GM13976 (cell line): ENCODE measurements at regions not wholly inside any gene's neighbourhood (a gene's known extent, or its start where the extent isn't known, plus 50 kb on each side); places are given as distances from the start of the nearest gene placed in this dataset.

Experiments
- DNase-seq: peaks from one replicate; pipeline ENCODE4 v3.0.0; 2012; ENCODE audit warnings: low spot score
- in situ Hi-C: fragments of 300-500 bp; cut with MboI; formaldehyde crosslinking; loops from one replicate; pipeline ENCODE4 v1.12.0; 2022; ENCODE audit warnings: low sequenced_read_pairs, mixed read lengths, inconsistent platforms; ENCODE audit not compliant: unreplicated experiment
- TF ChIP-seq, protein P1 (sequence below): IDR thresholded peaks from 2 replicates; pipeline ENCODE4 v1.5.1; 2012; ENCODE audit warnings: borderline replicate concordance, mild to moderate bottlenecking; ENCODE audit not compliant: insufficient read depth; ENCODE audit errors: extremely low read depth, missing control alignments, control extremely low read depth

DNA sequence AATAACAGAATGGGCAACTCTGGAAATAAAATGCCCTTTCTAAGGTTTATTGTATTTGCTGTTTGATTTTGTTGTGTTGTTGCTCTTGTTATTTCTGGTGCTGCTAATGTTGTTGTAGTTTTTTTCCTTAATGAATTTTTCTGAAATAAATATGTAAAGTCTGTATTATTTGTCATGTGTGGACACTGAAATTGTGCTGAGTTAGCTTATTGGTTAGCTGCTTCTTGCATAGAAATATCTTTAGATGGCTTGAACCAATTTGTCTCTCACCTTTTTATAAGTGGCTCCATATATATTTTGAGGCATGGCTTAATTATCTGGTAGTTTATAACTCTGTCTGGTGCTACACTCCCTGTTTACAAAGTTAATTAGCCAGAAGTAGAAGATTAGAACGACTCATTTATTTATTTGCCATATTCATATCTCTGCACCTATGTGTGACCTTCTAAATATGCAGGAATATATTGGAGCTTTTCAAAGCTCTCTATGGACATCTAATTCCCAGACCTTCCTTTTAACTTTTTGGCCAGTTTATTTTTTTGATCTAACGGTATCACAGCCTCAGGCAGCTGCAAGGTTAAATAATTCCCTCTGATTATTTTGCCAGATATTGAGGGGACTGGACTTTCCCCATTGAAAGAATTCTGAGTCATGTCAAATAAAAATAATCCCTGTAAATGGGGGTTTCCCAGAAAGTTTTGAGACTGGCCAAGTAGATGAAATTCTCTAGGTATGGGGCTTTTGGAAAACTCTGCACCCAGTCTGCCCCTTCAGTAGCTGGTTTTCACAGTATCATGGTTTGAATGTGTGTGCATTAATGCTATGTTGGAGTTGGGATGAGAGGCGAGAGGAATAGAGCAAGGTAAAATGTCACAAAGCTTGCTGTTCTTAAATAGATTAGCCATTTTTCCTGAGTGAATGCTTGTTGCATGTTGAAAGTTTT lies 1331.7 kb upstream of the MIR17HG start:
- TF ChIP-seq, protein P1, sequence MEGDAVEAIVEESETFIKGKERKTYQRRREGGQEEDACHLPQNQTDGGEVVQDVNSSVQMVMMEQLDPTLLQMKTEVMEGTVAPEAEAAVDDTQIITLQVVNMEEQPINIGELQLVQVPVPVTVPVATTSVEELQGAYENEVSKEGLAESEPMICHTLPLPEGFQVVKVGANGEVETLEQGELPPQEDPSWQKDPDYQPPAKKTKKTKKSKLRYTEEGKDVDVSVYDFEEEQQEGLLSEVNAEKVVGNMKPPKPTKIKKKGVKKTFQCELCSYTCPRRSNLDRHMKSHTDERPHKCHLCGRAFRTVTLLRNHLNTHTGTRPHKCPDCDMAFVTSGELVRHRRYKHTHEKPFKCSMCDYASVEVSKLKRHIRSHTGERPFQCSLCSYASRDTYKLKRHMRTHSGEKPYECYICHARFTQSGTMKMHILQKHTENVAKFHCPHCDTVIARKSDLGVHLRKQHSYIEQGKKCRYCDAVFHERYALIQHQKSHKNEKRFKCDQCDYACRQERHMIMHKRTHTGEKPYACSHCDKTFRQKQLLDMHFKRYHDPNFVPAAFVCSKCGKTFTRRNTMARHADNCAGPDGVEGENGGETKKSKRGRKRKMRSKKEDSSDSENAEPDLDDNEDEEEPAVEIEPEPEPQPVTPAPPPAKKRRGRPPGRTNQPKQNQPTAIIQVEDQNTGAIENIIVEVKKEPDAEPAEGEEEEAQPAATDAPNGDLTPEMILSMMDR: no peak
- DNase-seq: no peak

DNA sequence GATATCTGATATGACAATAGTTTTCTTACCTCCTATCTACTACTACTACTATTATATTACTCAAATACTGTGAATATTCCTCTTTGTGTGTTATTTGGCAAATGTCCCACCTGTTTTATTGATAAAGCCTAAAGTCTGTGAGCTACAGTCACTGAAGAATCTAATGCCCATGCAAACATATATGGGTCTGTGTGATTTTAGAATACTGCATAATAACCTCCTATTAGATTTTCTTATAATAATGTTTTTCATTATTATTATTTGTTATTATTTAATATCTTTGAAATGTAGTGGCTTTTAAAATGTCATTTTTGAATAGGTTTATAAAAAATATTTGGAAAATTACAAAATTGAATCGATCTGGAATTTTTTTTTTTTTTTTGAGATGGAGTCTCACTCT lies 1330.8 kb upstream of the MIR17HG start:
- TF ChIP-seq, protein P1: no peak
- no peak for DNase-seq
- in situ Hi-C loops: no loop called here

More for the DNA sequence above, 1331.7 kb upstream of the MIR17HG start:
- in situ Hi-C loops: no loop called here

DNA sequence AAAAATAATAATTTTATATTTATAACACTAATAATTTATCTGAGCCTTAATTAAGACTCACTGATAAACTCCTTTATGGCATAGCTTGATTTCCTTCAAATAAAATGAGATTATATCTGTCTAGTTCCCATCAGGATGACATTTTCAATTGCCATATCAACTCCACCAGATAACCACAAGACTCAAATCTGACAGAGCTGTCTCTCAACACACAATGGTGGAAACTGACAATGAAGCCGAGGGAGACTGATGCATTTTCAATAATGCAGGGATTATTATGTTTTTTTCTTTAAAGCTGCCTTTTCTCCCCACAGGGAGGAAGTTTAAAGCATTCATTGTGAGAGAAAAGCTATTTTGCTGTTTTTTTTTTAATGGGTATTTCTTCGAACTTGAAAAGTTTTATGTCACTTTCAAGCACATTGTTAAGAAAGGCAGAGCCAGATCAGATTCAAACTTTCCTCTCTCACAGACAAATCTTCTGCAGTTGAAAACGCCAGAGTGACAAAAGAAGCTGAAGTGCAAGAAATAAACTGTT lies 1326.9 kb upstream of the MIR17HG start:
- TF ChIP-seq, protein P1: no peak
- in situ Hi-C loops: no loop called here
- DNase-seq: no peak

DNA sequence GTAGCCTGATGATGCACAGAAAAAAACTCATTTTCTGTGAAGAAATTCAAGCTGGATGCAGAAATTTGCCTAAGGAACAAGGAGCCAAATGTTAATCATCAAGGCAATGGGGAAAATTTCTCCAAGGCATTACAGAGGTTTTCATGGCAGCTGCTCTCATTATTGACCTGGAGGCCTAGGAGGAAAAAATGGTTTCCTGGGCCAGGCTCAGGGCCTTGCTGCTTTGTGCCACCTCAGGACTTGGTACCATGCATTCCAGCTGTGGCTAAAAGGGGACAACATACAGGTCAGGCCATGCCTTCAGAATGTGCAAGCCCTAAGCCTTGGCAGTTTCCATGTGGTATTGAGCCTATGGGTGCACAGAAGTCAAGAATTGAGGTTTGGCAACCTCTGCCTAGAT lies 1320.1 kb upstream of the MIR17HG start:
- in situ Hi-C loops: no loop called here
- DNase-seq: no peak
- TF ChIP-seq, protein P1: no peak

DNA sequence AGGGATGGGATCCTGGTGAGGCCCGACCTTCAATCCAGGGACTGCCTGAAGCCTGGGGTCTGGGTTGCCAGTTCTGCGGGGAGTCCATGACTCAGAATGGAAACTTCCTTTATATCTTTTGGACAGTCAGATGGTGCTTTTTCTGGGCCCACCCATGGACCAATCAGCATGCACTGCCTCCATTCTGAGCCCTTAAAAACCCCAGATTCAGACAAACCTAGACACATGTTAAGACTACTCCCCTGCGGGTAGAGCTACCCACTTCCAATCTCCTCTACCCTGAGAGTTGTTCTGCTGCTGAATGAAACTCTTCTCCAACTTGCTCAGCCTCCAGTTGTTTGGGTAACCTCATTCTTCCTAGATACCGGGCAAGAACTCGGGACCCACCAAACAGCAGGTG lies 1315.2 kb upstream of the MIR17HG start:
- DNase-seq: no peak
- TF ChIP-seq, protein P1: no peak
- in situ Hi-C loops: no loop called here

DNA sequence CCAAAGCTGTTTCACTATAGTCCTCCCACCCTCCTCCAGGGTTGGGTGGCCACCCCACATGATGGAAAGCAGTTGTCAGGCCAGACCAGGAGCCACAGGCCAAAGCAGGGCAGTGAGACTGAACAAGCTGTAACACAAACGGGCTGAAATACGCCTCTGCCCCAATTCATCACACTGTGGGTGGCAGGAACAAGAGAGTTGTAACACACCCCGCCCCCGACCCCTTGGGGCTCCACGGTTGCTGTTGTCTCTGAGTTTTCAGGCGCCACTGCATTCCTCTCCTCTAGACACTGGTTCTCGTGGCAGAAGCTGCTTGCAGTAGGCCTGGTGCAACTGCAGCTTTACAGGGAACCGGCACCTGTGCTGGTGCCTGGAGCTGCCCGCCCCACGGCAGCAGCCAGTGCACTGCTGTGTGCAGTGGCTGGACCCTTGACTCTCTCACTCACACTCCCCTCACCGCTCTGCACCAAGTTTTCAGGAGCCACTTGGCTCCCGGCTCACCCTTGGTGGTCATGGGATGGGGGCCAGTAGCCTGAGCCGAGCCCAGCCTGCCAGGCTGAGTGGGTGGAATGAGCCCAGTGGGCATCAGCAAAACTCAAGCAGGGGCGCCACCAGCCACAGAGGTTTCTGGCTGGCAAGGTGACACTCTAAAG lies 1314.5 kb upstream of the MIR17HG start:
- in situ Hi-C loops: no loop called here
- DNase-seq: no peak
- TF ChIP-seq, protein P1: no peak
